ENCODE measurements at regions not wholly inside any gene's neighbourhood (a gene's known extent, or its start where the extent isn't known, plus 50 kb on each side); places are given as distances from the start of the nearest gene placed in this dataset.
A peak's percentile ranks its signal among the peaks of the same experiment; 100 is the strongest.
"Not testable (repeated sequence)": the region's sequence is repeated elsewhere in the genome, so short reads cannot be mapped to it uniquely, and the experiment has no call there.

DNA sequence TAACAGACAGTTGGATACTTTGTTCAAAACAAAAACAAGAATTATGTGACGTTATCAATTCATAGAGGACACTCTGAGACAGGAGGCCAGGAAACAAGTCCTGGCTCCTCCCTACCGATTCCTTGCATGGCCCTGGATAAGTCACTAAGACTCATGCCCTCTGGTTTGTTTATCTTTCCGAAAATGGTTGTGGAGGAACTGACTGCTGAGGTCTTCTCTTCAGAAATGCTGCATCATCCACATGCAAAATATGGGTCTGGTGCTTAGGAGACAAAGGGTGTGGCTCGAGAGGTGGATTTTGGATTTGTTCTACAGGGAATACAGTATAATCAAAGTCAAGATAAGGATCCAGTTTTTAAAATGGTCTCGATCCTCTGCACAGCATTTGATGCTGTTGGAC lies 130.9 kb downstream of the RELL1 start:
- peak; percentile 45 for DNase-seq (ENCODE audit: low read depth)

DNA sequence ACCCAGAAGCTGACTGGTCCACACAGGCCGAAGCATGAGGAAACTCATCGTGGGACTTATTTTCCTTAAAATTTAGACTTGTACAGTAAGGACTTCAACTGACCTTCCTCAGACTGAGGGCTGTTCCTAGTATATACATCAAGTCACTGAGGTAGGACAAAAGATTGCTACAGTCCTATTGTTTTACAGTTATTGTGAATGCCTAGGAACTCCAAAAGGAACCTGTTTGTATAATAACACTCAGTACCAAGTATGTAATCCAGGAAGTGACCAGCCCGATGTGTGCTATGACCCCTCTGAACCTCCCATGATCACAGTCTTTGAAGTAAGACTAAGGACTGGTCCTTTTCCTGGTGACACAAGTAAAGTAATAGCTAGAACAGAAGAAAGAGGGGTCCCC lies 136.3 kb downstream of the RELL1 start:
- not testable (repeated sequence) for DNase-seq (ENCODE audit: low read depth)

DNA sequence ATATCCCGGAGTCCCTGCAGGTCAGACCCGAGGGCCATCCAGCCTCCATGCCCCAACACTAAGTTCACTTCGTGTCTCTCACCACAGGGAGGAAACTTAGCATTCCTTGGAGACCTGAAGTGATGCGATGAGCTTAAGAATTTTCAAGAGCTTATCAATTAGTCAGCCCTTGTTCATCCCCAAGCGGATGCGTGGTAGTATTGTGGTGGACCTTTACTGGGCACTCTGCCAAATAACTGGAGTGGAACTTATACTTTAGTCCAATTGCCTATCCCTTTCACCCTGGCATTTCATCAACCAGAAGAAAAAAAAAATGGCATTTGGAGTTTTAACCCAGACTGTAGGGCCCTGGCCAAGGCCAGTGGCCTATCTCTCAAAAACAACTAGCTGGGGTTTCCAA lies 137.1 kb downstream of the RELL1 start:
- DNase-seq (ENCODE audit: low read depth), result peak; percentile 96

DNA sequence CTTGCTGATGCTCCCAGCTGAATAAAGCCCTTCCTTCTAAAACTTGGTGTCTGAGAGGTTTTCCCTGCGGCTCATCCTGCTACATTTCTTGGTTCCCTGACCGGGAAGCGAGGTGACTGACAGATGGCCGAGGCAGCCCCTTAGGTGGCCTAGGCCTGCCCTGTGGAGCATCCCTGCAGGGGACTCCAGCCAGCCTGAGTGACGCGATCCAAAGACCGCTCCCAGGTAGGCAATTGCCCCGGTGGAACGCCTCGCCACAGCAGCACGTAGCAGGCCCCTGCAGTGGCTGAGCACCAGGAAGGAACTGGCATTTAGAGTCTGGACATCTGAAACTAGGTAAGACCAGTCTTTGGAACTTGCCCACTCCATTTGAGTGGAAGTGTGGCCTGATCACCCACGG lies 139.6 kb downstream of the RELL1 start:
- no peak for DNase-seq (ENCODE audit: low read depth)

DNA sequence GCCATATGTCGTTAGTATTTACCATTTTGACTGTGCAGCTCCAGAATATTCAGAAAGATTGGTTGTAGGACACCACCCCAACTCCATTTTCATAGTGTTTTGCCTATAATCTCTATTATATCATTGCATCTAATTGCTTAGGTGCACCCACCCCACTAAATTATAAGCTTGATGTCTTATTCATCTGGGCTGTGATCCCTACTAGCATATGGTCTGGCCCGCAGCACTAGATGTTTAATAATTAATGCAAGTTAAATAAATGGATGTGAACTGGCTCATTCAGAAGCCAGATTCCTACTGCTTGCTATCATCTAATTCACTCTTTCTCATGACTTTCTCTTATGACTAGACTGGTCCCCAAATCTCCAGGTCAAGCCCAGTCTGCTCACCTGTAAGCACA lies 143.5 kb downstream of the RELL1 start:
- DNase-seq (ENCODE audit: low read depth), result no peak

DNA sequence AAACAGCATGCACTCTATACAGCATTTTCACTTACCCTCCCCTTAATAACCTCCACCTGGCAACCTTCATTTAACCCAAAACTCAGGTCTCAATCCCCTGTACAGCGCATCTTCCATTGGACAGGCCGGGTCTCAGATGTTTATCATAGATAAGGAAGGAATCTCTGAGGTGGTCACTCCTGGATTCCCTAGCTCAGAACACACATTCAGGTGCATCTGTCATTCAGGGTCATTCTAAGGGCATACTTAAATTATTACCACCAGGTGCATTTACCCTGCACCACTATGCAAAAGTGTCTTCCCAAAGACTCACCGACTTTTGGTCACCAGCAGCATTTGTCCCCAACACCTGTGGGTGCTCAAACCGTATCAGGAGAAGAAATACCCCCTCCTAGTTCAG lies 144.2 kb downstream of the RELL1 start:
- DNase-seq (ENCODE audit: low read depth), result no peak

DNA sequence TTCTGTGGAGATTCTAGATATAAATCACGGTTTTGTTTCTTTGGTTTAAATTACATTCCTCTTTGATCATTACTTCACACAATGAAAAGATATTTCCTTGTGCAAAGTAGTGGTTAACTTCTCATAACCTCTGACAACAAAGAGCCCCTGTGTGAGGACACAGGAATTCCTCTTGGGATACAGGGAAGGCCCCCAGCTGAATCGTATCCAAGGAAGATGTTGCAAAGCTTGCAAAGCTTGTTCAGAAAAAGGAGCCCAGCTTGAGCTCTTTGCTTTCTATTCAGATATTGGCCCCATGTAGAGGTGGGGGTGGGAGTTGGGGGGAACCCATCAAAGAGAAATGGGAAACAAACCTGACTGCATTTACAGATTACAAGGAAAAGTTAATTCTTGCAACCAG lies 145.7 kb downstream of the RELL1 start:
- no peak for DNase-seq (ENCODE audit: low read depth)

DNA sequence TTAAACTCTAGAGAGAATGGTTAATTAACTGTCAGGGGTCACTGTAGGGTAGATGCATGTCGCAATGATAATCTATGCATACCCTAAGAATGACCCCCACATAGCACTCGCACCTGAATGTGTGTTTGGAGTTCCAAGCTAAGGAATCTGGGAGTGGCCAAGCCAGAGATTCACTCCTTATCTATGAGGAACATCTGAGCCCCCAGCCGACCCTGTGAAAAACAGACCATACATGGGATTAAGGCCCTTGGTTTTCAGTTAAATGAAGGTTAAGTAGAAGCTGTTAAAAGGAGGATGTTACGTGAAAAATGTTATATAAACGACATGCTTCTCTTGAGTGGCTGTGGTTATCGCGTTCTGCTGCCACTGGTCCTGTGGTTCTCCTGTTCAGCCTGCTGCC lies 147.2 kb downstream of the RELL1 start:
- no peak for DNase-seq (ENCODE audit: low read depth)

DNA sequence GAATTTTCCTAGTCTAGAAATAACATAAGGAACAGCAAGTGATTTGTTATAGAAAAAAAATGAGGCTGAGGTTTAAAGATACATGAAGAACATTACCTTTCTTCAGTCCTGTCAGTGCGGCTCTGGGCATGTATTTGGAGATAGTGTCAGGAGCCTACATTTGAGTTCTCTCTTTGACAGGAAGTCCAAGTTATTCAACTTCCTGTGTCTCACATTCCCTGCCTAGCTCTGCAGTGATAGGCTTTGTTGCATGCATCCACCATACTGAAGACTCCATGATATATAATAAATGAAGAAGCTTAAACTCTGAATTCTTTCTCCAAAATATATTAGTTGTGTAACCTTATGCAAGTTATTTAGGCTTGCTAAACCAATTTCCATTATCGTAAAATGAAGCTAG lies 148.7 kb downstream of the RELL1 start:
- DNase-seq (ENCODE audit: low read depth), result no peak

DNA sequence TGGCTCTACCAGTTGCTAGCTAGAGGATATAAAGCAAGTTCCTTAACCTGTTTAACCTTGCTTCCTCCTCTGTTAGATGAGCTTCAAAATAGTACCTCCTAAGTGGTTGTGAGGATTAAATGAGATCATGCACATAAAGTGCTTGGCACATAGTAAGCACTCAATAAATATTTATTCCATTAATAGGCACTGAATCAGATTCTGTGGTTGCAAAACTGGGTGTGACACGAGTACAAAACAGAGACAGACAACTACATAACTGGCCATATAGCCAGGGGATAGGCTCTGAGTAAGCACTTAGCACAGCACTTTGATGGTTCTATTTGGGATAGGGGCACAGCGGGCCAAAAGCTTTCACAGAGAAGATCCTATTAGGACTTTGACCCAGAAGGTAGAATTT lies 150.3 kb downstream of the RELL1 start:
- DNase-seq (ENCODE audit: low read depth), result peak; percentile 57

DNA sequence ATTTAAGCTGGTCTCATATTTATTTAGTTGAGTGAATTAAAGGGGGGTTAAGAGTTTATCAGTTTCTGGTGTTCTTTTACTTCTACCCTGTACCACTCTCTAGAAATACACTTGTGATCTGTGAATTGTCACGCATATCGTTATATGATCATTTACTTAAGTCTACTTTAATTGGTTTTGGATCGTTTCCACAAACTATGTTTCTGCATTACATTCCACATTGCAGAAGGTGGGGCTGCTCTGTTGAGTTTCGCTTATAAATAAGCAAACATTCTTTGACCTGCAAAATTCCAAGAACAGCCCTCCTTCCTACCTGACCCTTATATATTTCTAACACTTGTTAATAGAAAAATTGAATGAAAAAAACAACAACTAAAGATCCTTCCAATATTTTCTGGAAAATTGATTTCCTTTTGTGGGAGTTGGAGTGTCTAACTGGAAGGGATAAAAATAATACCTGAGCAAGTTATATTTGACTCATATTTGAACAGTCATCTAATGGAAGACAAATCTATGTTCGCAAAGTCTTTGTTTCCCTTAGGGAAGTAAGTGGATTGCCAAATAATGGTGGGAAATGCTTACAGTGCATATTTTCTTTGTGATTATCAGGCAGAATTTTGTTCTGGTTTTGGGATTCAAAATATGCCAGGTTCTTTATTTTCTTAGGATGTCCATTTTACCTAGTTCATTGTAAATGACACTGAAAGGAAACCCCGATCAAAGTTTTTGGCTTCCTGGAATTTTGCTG lies 152.7 kb downstream of the RELL1 start:
- no peak for DNase-seq (ENCODE audit: low read depth)

DNA sequence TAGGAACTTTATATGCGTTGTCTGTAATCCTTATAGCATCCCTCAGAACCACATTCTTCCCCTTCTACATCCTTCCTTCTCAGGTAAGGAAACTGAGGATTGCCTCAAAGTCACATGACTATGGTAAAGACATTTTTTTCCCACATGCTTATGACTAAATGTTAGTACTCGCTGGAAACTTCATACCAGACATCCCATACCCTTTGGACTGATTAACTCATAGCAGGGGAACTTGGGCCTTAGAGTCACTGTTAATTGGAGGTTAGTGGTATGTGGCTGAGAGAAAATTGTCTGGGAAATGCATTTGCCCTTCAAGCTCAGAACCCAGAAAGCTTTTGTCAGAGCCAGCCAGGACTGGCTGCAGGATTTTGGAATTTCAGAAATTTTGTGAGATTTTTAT lies 155.0 kb downstream of the RELL1 start:
- peak; percentile 25 for DNase-seq (ENCODE audit: low read depth)

DNA sequence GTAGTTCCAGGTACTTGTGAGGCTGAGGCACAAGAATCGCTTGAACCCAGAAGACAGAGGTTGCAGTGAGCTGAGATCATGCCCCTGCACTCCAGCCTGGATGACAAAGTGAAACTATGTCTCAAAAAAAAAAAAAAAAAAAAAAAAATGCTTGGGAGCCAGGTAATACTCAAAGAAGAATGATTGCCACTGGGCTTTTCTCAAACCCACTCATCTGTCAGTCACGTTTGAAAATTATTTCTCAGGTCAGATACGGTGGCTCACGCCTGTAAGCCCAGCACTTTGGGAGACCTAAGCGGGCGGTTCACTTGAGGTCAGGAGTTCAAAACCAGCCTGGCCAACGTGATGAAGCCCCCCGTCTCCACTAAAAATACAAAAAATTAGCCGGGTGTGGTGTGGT lies 155.7 kb downstream of the RELL1 start:
- DNase-seq (ENCODE audit: low read depth), result no peak

DNA sequence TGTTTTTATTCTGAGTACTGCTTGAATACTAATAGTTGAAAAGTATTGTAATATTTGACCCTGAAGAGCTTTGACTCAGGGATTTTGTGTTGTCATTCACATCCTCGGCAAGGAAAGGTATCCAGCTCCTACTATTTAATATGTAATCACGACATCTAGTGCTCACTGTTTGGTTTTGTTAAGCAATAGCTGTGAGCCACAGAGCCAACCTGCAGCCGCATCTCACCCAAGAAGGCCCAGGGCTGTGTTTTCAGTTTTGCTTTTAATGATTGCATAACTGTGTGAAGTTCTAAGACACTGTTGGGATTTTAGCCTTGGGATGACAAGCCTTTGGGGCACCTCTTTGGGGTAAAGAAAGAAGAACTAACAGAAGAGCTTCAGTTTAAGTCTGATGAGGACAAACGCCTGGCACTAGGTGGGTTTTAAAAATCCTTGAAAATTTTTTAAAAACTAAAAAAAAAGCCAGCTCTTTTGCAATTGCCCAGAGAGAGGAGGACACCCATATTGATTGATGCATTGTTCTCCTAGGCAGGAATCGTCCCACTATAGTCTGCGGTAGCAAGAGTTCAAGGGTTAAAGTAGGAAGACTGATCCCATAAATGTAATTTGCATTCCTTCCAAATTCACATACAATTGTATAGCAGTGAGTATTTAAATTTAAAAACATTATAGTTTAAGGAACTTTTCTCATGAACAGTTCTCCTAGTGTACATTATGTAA lies 157.8 kb downstream of the RELL1 start:
- peak; percentile 33 for DNase-seq (ENCODE audit: low read depth)

DNA sequence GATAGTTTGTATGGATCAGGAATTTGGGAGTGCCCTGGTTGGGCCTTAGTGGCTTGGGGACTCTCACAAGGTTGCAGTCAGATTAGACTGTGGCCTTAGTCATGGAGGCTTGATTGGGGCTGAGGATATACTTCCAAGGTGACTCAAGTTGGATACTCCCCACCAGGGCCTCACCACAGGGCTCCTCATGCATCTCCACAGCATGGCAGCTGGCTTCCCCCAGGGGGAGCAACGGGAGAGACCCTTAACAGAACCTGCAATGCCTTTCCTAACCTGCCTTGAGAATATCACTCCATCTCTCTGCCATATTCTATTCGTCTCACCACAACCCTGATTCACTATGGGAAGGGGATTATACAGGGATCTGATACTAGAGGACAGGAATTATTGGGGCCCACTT lies 161.9 kb downstream of the RELL1 start:
- peak; percentile 30 for DNase-seq (ENCODE audit: low read depth)

DNA sequence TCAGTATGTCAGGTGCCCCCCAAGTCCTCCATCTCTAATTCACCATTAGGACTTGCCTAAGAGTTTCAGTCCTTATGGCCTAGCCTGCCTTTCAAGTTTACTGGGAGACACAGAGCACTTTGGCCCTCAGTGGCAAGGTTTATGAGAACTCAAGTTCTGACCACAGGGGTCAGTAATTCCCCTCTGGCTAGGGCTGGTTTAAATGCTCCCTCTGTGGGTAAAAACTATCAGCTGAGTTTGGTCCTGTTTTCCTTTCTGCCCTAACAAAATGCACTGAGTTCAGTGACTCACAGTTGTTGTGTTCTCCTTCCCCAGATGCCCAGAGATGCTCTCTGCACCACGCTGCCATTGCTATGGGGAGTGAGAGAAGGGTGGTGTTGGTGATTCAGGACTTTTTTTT lies 163.2 kb downstream of the RELL1 start:
- peak; percentile 23 for DNase-seq (ENCODE audit: low read depth)

DNA sequence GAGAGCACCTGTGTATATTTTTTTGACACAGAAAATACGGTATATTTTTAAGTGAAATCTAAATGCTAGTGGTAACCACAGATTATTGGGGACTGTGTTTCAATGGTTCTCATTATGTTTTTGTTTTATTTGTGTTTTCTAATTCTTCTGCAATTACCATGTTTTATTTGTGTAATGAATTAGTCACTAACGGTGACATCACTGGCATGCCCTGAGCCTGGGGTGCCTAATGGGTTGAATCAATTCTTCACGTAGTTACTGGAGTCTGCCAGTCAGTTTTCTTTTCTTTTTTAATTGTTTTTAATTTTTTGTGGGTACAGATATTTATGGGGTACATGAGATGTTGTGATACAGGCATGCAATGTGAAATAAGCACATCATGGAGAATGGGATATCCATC lies 168.8 kb downstream of the RELL1 start:
- peak; percentile 40 for DNase-seq (ENCODE audit: low read depth)

DNA sequence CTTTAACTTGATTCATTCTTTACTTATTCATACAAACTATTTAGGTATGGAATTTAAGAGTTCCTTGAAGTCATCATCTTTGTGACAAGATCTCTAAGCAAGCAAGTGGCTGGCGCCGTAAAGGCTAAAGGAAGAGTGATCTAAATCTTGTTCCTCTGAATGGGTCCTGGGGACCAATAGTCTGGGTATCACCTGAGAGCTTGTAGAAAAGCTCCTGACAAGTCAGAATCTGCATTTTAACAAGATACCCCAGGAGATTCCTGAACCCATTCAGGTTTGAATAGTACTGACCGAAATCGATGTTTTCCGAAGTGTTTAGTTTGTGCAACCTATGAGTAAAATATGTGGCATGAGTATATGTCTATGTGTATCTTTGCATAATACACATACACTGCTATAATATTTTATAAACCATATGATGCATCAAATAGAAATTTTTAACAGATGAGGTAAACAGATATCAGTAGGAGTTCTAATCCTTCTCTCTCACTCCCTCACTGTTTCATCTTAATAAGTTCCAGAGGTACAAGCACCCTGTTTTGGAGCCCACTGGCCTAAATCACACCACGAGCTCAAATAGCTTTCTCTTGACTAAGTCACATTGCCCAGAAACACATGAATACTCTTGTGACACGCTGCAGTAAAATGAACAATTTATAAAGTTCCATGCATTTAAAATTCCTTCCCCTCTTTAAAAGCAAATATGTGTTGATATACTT lies 170.0 kb downstream of the RELL1 start:
- peak; percentile 65 for DNase-seq (ENCODE audit: low read depth)

DNA sequence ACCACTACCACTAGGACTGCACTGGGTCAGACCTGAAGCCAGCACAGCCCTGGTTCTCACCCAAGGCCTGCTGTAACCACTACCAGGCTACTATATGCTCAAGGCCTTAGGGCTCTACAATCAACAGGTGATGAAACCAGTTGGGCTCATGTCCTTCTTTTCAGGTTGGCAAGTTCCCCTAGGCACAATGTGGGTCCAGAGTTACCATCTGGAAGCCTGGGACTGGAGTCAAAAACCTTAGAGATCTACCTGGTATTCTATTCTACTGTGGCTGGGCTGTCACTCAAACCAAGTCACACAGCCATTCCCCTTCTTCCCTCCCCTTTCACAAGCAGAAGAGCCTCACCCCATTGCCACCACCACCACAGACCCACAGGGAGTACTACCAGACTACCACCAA lies 175.6 kb downstream of the RELL1 start:
- DNase-seq (ENCODE audit: low read depth), result no peak

DNA sequence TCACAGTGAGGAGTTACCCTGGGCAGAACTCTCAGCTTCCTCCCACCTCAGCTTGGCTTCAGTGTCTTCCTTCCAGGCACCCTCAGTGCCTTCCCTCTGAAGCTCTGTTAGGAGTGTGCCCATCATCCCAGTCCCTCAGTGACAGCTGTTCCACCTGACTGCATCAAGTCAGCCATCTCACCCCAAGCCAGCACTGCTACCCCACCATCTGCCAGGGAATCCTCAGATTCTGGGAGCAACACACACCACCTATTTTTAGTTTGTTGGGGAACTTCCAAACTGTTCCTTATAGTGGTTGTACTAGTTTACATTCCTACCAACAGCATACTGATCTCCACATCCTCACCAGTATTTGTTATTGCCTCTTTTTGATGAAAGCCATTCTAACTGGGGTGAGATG lies 182.9 kb downstream of the RELL1 start:
- DNase-seq (ENCODE audit: low read depth), result no peak

DNA sequence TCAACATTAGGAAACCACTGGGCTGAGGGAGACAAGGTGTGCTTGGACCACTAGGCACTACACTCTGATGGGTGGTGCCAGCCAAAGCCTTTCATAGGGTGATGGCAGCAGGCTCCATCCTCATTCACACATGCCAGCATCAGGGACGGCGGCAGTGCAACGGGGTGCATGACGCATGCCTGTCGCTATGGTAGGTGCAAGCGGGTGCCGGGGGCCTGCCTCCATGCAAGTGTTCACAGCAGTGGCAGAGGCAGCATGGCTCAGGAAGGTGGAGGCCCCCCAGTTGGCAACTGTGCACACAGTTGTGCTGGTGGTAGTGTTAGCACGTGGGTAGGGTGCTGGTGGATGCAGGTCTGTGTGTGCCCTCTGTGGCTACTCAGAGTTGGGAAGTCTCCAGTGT lies 184.1 kb downstream of the RELL1 start:
- no peak for DNase-seq (ENCODE audit: low read depth)
